Endothelial cell of umbilical vein (primary cell): ENCODE measurements at regions not wholly inside any gene's neighbourhood (a gene's known extent, or its start where the extent isn't known, plus 50 kb on each side); places are given as distances from the start of the nearest gene placed in this dataset.

Experiments used
- BruUV-seq: library from RNA; stranded (reverse); fragments of 400-500 nt; replicated peaks from 2 replicates; lab custom pipeline; 2021; lab: Mats Ljungman, UMichigan
- CTCF ChIA-PET: fragments of 300-600, 350-600 bp; sonication (Branson Sonifier 250); formaldehyde crosslinking; loops from one replicate; lab custom pipeline; 2021; ENCODE audit warnings: antibody characterized with exemption, inconsistent platforms; lab: Charles Lee
- POLR2A ChIA-PET: fragments of 300-600, 350-600 bp; sonication (Branson Sonifier 250); formaldehyde crosslinking; loops from one replicate; lab custom pipeline; 2021; ENCODE audit warnings: antibody characterized with exemption, inconsistent platforms; lab: Charles Lee
- DNase-seq: peaks from one replicate; pipeline ENCODE4 v3.0.0-alpha.2; 2011; ENCODE audit warnings: low read depth, low spot score
- FAIRE-seq: peaks from 2 replicates; lab custom pipeline; 2011; peaks lifted over from hg19 to GRCh38; lab: Jason Lieb, UNC
- H2AFZ ChIP-seq: 2 replicates; pipeline ENCODE4 v1.6.0; 2012; ENCODE audit warnings: low read depth, low read length, control low read depth, inconsistent platforms
- H3K27ac ChIP-seq: 2 replicates; pipeline ENCODE4 v1.5.1; 2011; ENCODE audit warnings: low read depth, mild to moderate bottlenecking, control low read depth, low read length, moderate library complexity; ENCODE audit not compliant: insufficient read depth
- H3K27me3 ChIP-seq, 2 experiments: 2 replicates each; pipeline versions ENCODE4 v1.6.0 to v1.6.1; 2011; ENCODE audit warnings: low read length in 2 of 2, mixed read lengths in 1 of 2; ENCODE audit not compliant: control insufficient read depth in 2 of 2, insufficient read depth in 2 of 2
- H3K36me3 ChIP-seq, 2 experiments: 2 replicates in 1 of 2; 3 replicates in 1 of 2; pipeline ENCODE4 v1.5.1; 2011; ENCODE audit warnings: low read length in 2 of 2, mild to moderate bottlenecking in 1 of 2, moderate library complexity in 1 of 2; ENCODE audit not compliant: control insufficient read depth in 2 of 2, insufficient read depth in 2 of 2; ENCODE audit errors: extremely low read depth in 1 of 2
- H3K4me1 ChIP-seq: 3 replicates; pipeline ENCODE4 v1.5.1; 2011; ENCODE audit warnings: mild to moderate bottlenecking, low read length; ENCODE audit not compliant: control insufficient read depth, insufficient read depth; ENCODE audit errors: extremely low read depth
- H3K4me2 ChIP-seq: 2 replicates; pipeline ENCODE4 v1.6.1; 2011; ENCODE audit warnings: low read length, control low read depth, mixed read lengths; ENCODE audit not compliant: insufficient read depth
- H3K4me3 ChIP-seq, 3 experiments: fragments of 200-600 bp in 1 of 3; sonication (generic), shearing (Covaris generic) in 1 of 3; replicated peaks in 1 of 3; 2 replicates each; pipeline ENCODE4 v1.5.1; 2011 to 2016; ENCODE audit warnings: control low read depth in 3 of 3, low read length in 3 of 3, mild to moderate bottlenecking in 2 of 3, inconsistent platforms in 1 of 3, low read depth in 1 of 3, moderate library complexity in 1 of 3; ENCODE audit not compliant: insufficient read depth in 1 of 3
- H3K79me2 ChIP-seq: 2 replicates; pipeline ENCODE4 v1.6.0; 2012; ENCODE audit warnings: low read length, inconsistent platforms; ENCODE audit not compliant: control insufficient read depth, insufficient read depth
- H3K9ac ChIP-seq: replicated peaks from 2 replicates; pipeline ENCODE3; 2011; ENCODE audit warnings: low read length, control low read depth; ENCODE audit not compliant: insufficient read depth; ENCODE audit errors: extremely low read depth
- H3K9me1 ChIP-seq: replicated peaks from 3 replicates; pipeline ENCODE4 v1.6.0; 2011; ENCODE audit warnings: mild to moderate bottlenecking, low read length; ENCODE audit not compliant: control insufficient read depth, insufficient read depth; ENCODE audit errors: extremely low read depth
- H3K9me3 ChIP-seq: replicated peaks from 2 replicates; pipeline ENCODE4 v1.5.1; 2012; ENCODE audit warnings: low read length, inconsistent platforms; ENCODE audit not compliant: control insufficient read depth, insufficient read depth
- H4K20me1 ChIP-seq: replicated peaks from 2 replicates; pipeline ENCODE3; 2011; ENCODE audit warnings: mild to moderate bottlenecking, low read length; ENCODE audit not compliant: control insufficient read depth, insufficient read depth; ENCODE audit errors: extremely low read depth
- EZH2 ChIP-seq: IDR thresholded peaks from 2 replicates; pipeline ENCODE4 v1.6.1; 2012; ENCODE audit warnings: borderline replicate concordance, low read depth, mild to moderate bottlenecking, moderate library complexity, low read length, inconsistent platforms; ENCODE audit not compliant: severe bottlenecking
- FOS ChIP-seq: IDR thresholded peaks from 2 replicates; pipeline ENCODE4 v1.6.1; 2011; ENCODE audit warnings: mild to moderate bottlenecking, low read length, moderate library complexity, borderline replicate concordance; ENCODE audit not compliant: insufficient read depth
- GATA2 ChIP-seq: IDR thresholded peaks from 2 replicates; pipeline ENCODE4 v1.7.0; 2011; ENCODE audit warnings: low read depth, mild to moderate bottlenecking, moderate library complexity, mixed read lengths, low read length; ENCODE audit not compliant: insufficient read length, insufficient read depth
- JUN ChIP-seq: IDR thresholded peaks from 2 replicates; pipeline ENCODE4 v1.6.1; 2011; ENCODE audit warnings: borderline replicate concordance, low read depth; ENCODE audit not compliant: insufficient read length, insufficient read depth
- MYC ChIP-seq: IDR thresholded peaks from one replicate; pipeline ENCODE4 v1.6.1; 2011; ENCODE audit warnings: mild to moderate bottlenecking, low read depth, low read length
- POLR2A ChIP-seq: IDR thresholded peaks from 2 replicates; pipeline ENCODE4 v1.6.1; 2012; ENCODE audit warnings: low read depth, mild to moderate bottlenecking, control low read depth, low read length
- POLR2AphosphoS5 ChIP-seq: IDR thresholded peaks from 2 replicates; pipeline ENCODE4 v1.6.1; 2012; ENCODE audit warnings: low read depth, mild to moderate bottlenecking, control low read depth, low read length, moderate library complexity; ENCODE audit not compliant: insufficient read depth
- dilution Hi-C: fragments of 300-500 bp; cut with MboI; formaldehyde crosslinking; loops from one replicate; pipeline ENCODE4 v1.15.0; 2019; ENCODE audit warnings: low sequenced_read_pairs; ENCODE audit not compliant: extremely low pct_ligation_motif_present
- intact Hi-C: fragments of 100-400 bp; cut with micrococcal nuclease; formaldehyde crosslinking; loops from one replicate; pipeline ENCODE4 v1.10.0; 2022
- TF ChIP-seq, protein P1 (sequence below), 2 donors: IDR thresholded peaks; 1 replicate in 1 of 2; 2 replicates in 1 of 2; pipeline ENCODE4 v1.5.1; 2011; ENCODE audit warnings: low read length in 2 of 2, mild to moderate bottlenecking in 2 of 2, moderate library complexity in 2 of 2, control low read depth in 1 of 2, inconsistent platforms in 1 of 2, low read depth in 1 of 2; ENCODE audit not compliant: insufficient read depth in 1 of 2; ENCODE audit errors: extremely low read depth in 1 of 2
- TF ChIP-seq, protein P2 (sequence below): IDR thresholded peaks from 2 replicates; pipeline ENCODE4 v1.6.1; 2011; ENCODE audit not compliant: insufficient read depth, insufficient read length

DNA sequence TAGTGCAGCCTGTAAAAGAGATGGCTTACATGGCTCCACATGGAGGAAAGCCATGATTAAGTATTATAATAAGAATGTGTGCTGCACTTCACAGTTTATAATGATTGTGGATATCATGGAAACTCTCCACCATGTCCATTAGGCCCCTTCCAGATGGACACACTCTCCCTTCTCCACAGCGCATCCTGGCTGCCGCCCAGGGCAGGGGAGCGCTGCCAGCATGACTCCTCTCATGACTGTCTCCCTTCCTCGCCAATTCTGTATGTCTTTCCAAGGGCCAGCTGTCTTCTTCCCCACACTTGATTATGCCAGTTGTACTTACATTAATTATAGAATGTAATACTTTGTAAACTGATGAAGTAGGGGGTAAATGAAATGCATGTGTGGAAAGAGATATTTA lies 259.3 kb upstream of the TMEM72 start:
- no peaks in the 10 kb centered on the region for H3K4me1 ChIP-seq

GRCh38 chr10:44659320-44659719 lies 251.8 kb upstream of the TMEM72 start:
- no peak for FAIRE-seq
- Histone ChIP-seq H3K36me3 (no peaks in the 10 kb centered on the region), H3K4me1 (no peaks in the 10 kb centered on the region), H3K4me2 (no peak overlapping the region), H3K79me2 (no peaks in the 10 kb centered on the region), H3K9me1 (no peaks in the 10 kb centered on the region), H3K4me3 (no peak overlapping the region), H2AFZ (no peak overlapping the region), H3K27me3 (no peaks in the 10 kb centered on the region), H3K9me3 (no peaks in the 10 kb centered on the region), H3K9ac (no peak overlapping the region), H3K27ac (no peak overlapping the region), H4K20me1 (no peaks in the 10 kb centered on the region)
- intact Hi-C loops (no loop called here), dilution Hi-C loops (no loop called here)
- TF ChIP-seq, protein P1, sequence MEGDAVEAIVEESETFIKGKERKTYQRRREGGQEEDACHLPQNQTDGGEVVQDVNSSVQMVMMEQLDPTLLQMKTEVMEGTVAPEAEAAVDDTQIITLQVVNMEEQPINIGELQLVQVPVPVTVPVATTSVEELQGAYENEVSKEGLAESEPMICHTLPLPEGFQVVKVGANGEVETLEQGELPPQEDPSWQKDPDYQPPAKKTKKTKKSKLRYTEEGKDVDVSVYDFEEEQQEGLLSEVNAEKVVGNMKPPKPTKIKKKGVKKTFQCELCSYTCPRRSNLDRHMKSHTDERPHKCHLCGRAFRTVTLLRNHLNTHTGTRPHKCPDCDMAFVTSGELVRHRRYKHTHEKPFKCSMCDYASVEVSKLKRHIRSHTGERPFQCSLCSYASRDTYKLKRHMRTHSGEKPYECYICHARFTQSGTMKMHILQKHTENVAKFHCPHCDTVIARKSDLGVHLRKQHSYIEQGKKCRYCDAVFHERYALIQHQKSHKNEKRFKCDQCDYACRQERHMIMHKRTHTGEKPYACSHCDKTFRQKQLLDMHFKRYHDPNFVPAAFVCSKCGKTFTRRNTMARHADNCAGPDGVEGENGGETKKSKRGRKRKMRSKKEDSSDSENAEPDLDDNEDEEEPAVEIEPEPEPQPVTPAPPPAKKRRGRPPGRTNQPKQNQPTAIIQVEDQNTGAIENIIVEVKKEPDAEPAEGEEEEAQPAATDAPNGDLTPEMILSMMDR (IDR thresholded peaks at IDR 0.05; ENCODE audit: extremely low read depth in 1 of 2, insufficient read depth in 1 of 2, low read depth in 1 of 2, low read length in 2 of 2), result no peak
- TF ChIP-seq FOS, result no peak
- TF ChIP-seq JUN, result no peak
- no peak for TF ChIP-seq POLR2A
- TF ChIP-seq, protein P2, sequence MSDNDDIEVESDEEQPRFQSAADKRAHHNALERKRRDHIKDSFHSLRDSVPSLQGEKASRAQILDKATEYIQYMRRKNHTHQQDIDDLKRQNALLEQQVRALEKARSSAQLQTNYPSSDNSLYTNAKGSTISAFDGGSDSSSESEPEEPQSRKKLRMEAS, result no peak
- TF ChIP-seq EZH2, result no peak
- TF ChIP-seq POLR2AphosphoS5, result no peak
- no peak for TF ChIP-seq GATA2
- no peak for TF ChIP-seq MYC
- ChIA-PET POLR2A (no interaction called here), CTCF (no interaction called here)
- no TSS peak for BruUV-seq
- no peak for DNase-seq

More for the DNA sequence above, 259.3 kb upstream of the TMEM72 start:
- no peak overlapping the region for H3K4me3 ChIP-seq
- no peaks in the 10 kb centered on the region for H3K79me2 ChIP-seq
- dilution Hi-C loops (no loop called here), intact Hi-C loops (no loop called here)
- no peaks in the 10 kb centered on the region for H3K36me3 ChIP-seq
- DNase-seq (no peak), FAIRE-seq (no peak)
- no peaks in the 10 kb centered on the region for H3K27me3 ChIP-seq
- TF ChIP-seq POLR2A (no peak), GATA2 (no peak), MYC (no peak), POLR2AphosphoS5 (no peak)
- TF ChIP-seq, protein P2, result no peak
- no peak overlapping the region for H2AFZ ChIP-seq
- no peaks in the 10 kb centered on the region for H3K9me1 ChIP-seq
- H3K9ac ChIP-seq, result no peak overlapping the region
- BruUV-seq, result no TSS peak
- no peaks in the 10 kb centered on the region for H4K20me1 ChIP-seq
- H3K27ac ChIP-seq, result no peak overlapping the region
- H3K4me2 ChIP-seq, result no peak overlapping the region
- ChIA-PET CTCF (no interaction called here), POLR2A (no interaction called here)
- no peaks in the 10 kb centered on the region for H3K9me3 ChIP-seq
